GM23338 (cell line): ENCODE measurements at regions not wholly inside any gene's neighbourhood (a gene's known extent, or its start where the extent isn't known, plus 50 kb on each side); places are given as distances from the start of the nearest gene placed in this dataset.

Experiments
- CREB1 ChIP-seq: fragments of 250-450 bp; sonication (Bioruptor Pico); IDR thresholded peaks from 2 replicates; pipeline ENCODE4 v1.5.0; 2020; ENCODE audit warnings: low read depth, mild to moderate bottlenecking, moderate library complexity
- CTCF ChIP-seq, 2 experiments: fragments of 200-600 bp in 1 of 2; sonication (generic) in 1 of 2; conservative IDR thresholded peaks; 2 replicates each; pipeline versions ENCODE4 v1.5.1 to v1.6.1; 2016 to 2017; ENCODE audit warnings: antibody characterized with exemption in 2 of 2, low read depth in 2 of 2, mild to moderate bottlenecking in 2 of 2, moderate library complexity in 1 of 2
- EZH2 ChIP-seq: fragments of 200-600 bp; sonication (generic); IDR thresholded peaks from one replicate; pipeline ENCODE4 v1.8.0; 2017; ENCODE audit warnings: antibody characterized with exemption, mild to moderate bottlenecking, low read depth; ENCODE audit not compliant: unreplicated experiment
- EZH2phosphoT487 ChIP-seq: fragments of 200-600 bp; sonication (generic); IDR thresholded peaks from one replicate; pipeline ENCODE4 v1.8.1; 2018; ENCODE audit warnings: antibody characterized with exemption; ENCODE audit not compliant: unreplicated experiment
- NANOG ChIP-seq: IDR thresholded peaks from 2 replicates; pipeline ENCODE4 v1.6.1; 2016; ENCODE audit warnings: antibody characterized with exemption, borderline replicate concordance
- POLR2AphosphoS5 ChIP-seq: IDR thresholded peaks from 2 replicates; pipeline ENCODE4 v1.6.1; 2016; ENCODE audit warnings: antibody characterized with exemption, low read depth
- REST ChIP-seq: IDR thresholded peaks from one replicate; pipeline ENCODE4 v1.6.1; 2018; ENCODE audit warnings: antibody characterized with exemption; ENCODE audit not compliant: unreplicated experiment
- STAT1 ChIP-seq: IDR thresholded peaks from one replicate; pipeline ENCODE4 v1.6.1; 2016; ENCODE audit warnings: antibody characterized with exemption; ENCODE audit not compliant: unreplicated experiment
- ZNF114 ChIP-seq: fragments of 250-450 bp; sonication (Bioruptor Pico); IDR thresholded peaks from 2 replicates; pipeline ENCODE4 v1.5.0; 2020; ENCODE audit warnings: mild to moderate bottlenecking, moderate library complexity
- ZNF331 ChIP-seq: fragments of 250-450 bp; sonication (Bioruptor Pico); IDR thresholded peaks from 2 replicates; pipeline ENCODE4 v1.5.0; 2020; ENCODE audit warnings: low read depth, mild to moderate bottlenecking, moderate library complexity

GRCh38 chr2:207233731-207234130 lies 68.0 kb upstream of the KLF7 start:
- no peak for TF ChIP-seq CREB1 (CRISPR knock-in tag)
- no peak for TF ChIP-seq CTCF (conservative IDR thresholded peaks at IDR 0.05; ENCODE audit: low read depth in 2 of 2)
- no peak for TF ChIP-seq EZH2
- no peak for TF ChIP-seq NANOG
- TF ChIP-seq POLR2AphosphoS5: no peak
- TF ChIP-seq EZH2phosphoT487: no peak
- TF ChIP-seq ZNF331: no peak
- TF ChIP-seq ZNF114 (CRISPR knock-in tag): no peak
- no peak for TF ChIP-seq REST
- no peak for TF ChIP-seq STAT1
